ENCODE measurements at regions not wholly inside any gene's neighbourhood (a gene's known extent, or its start where the extent isn't known, plus 50 kb on each side); places are given as distances from the start of the nearest gene placed in this dataset.
A peak's percentile ranks its signal among the peaks of the same experiment; 100 is the strongest.

DNA sequence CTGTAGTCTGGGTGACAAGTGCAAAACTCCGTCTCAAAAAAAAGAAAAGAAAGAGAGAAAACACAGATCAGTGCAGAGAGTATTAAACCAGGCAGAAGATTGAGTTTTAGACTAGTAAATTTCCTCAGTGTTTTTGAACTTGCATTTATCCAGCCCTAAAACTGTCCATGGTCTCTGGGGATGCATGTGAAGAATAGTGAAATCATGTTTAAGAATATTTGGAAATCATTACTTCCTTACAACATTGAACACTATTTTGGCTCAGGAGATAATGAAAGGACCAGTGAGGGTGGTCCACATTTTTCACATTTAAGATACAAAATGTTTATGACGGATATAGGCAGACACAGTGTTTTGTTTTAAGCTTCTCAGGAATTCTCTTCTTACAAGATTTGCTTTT, 195.8 kb upstream of the RASGEF1B start:
- Histone ChIP-seq H3K27ac (ENCODE audit: low read length) (no peak overlapping the region), H3K27me3 (ENCODE audit: control insufficient read depth, insufficient read depth, low read length) (no peaks in the 10 kb centered on the region), H3K36me3 (ENCODE audit: control insufficient read depth, insufficient read depth, low read length) (no peaks in the 10 kb centered on the region), H3K4me1 (ENCODE audit: control insufficient read depth, insufficient read depth, low read length) (no peaks in the 10 kb centered on the region), H3K4me3 (ENCODE audit: low read length) (no peak overlapping the region), H3K9me3 (ENCODE audit: control insufficient read depth, low read depth, low read length) (no peaks in the 10 kb centered on the region)
- 100% methylated on average over 1 of the region's 2 CpGs for WGBS (ENCODE audit: insufficient coverage, low lambda C conversion rate)
- DNase-seq, result no peak

DNA sequence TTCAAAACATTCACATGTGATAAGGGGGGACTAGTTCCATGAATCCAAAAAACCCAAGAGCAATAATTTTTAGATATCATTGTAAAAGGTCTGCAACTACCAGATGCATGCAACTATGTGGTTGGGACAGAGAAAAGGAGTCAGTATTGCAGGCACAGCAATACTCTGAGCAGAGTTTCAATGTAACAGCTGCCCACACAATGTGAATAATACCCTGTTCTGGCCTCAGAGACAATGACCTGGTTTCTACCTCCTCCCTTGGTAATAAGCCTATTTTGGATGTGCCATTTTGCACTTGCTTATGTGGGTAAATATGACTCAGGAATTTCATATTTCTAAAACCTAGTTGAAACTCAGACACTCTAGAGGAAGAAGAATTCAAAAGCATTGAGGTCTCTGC, 194.8 kb upstream of the RASGEF1B start:
- Histone ChIP-seq H3K4me1 (ENCODE audit: control insufficient read depth, insufficient read depth, low read length) (no peaks in the 10 kb centered on the region), H3K27ac (ENCODE audit: low read length) (no peak overlapping the region), H3K4me3 (ENCODE audit: low read length) (no peak overlapping the region), H3K9me3 (ENCODE audit: control insufficient read depth, low read depth, low read length) (no peaks in the 10 kb centered on the region), H3K27me3 (ENCODE audit: control insufficient read depth, insufficient read depth, low read length) (no peaks in the 10 kb centered on the region), H3K36me3 (ENCODE audit: control insufficient read depth, insufficient read depth, low read length) (no peaks in the 10 kb centered on the region)
- DNase-seq, result no peak

DNA sequence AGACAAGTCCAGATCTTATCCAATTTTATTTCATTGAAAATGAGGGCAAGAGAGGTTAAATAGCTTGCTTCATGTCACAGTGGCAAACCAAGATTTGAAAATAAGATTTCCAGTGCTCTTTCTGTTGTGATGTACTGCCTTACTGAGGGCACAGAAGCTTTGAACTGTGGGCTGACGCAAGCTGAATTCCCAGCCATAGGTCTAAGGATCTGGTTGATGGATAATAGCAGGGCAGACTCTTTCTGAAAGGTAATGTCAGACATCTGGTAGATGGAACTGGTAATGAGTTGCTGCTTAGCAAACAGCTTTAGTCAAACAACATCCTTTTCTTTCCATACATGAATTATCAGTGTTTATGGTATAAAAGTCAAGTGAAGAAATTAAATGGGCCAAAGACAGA, 193.9 kb upstream of the RASGEF1B start:
- WGBS (ENCODE audit: insufficient coverage, low lambda C conversion rate), result no CpG with 5 or more reads among the region's 1 CpG
- H3K27ac ChIP-seq (ENCODE audit: low read length), result no peak overlapping the region

DNA sequence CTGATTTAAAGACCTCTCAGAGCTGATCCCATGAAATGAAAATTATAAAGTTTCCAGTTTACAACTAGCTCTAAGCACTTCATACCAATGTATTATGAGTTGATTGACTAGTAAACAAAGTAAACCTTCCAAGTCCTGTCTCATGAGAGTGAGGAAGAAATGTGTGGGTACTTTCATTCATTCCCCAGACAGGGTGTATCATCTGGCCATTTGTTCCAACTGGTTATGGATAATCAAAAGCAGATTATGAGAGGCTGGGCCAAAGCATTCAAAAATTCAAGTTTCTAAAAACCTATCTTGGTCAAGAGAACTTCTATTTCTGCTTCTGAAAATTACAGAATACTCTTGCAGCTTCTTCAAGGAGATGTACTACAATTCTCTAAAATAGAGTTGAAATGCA, 193.3 kb upstream of the RASGEF1B start:
- H3K36me3 ChIP-seq (ENCODE audit: control insufficient read depth, insufficient read depth, low read length), result no peaks in the 10 kb centered on the region
- no peak for DNase-seq
- H3K27ac ChIP-seq (ENCODE audit: low read length), result no peak overlapping the region
- no peak overlapping the region for H3K4me3 ChIP-seq (ENCODE audit: low read length)
- no peaks in the 10 kb centered on the region for H3K4me1 ChIP-seq (ENCODE audit: control insufficient read depth, insufficient read depth, low read length)
- H3K27me3 ChIP-seq (ENCODE audit: control insufficient read depth, insufficient read depth, low read length), result no peaks in the 10 kb centered on the region
- no peaks in the 10 kb centered on the region for H3K9me3 ChIP-seq (ENCODE audit: control insufficient read depth, low read depth, low read length)

More for the DNA sequence above, 193.9 kb upstream of the RASGEF1B start:
- no peak overlapping the region for H3K4me3 ChIP-seq (ENCODE audit: low read length)
- no peak for DNase-seq
- no peaks in the 10 kb centered on the region for H3K27me3 ChIP-seq (ENCODE audit: control insufficient read depth, insufficient read depth, low read length)
- no peaks in the 10 kb centered on the region for H3K4me1 ChIP-seq (ENCODE audit: control insufficient read depth, insufficient read depth, low read length)
- H3K36me3 ChIP-seq (ENCODE audit: control insufficient read depth, insufficient read depth, low read length), result no peaks in the 10 kb centered on the region
- no peaks in the 10 kb centered on the region for H3K9me3 ChIP-seq (ENCODE audit: control insufficient read depth, low read depth, low read length)

DNA sequence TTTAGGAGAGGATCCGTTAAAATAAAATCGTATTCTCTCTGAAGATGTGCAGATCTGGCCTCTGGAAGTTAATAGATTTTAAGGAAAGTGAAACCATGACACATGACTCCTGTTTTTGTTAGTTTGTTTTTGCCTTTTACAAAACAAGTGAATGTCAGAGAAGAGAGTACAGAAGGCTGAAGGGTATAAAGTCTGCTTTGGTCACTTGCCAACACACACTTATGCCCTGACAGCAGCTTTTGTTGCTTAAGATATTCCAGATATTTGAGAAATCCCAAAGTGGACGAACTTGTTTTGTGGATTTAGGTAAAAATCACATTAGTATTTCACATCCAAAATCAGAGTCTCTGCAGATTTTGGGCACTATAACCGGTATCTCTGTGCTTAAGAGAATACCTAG, 192.4 kb upstream of the RASGEF1B start:
- no peaks in the 10 kb centered on the region for H3K27me3 ChIP-seq (ENCODE audit: control insufficient read depth, insufficient read depth, low read length)
- WGBS (ENCODE audit: insufficient coverage, low lambda C conversion rate), result no CpG with 5 or more reads among the region's 4 CpGs
- DNase-seq, result no peak
- H3K9me3 ChIP-seq (ENCODE audit: control insufficient read depth, low read depth, low read length), result no peaks in the 10 kb centered on the region
- no peak overlapping the region for H3K27ac ChIP-seq (ENCODE audit: low read length)
- H3K4me1 ChIP-seq (ENCODE audit: control insufficient read depth, insufficient read depth, low read length), result no peaks in the 10 kb centered on the region
- no peak overlapping the region for H3K4me3 ChIP-seq (ENCODE audit: low read length)
- H3K36me3 ChIP-seq (ENCODE audit: control insufficient read depth, insufficient read depth, low read length), result no peaks in the 10 kb centered on the region

DNA sequence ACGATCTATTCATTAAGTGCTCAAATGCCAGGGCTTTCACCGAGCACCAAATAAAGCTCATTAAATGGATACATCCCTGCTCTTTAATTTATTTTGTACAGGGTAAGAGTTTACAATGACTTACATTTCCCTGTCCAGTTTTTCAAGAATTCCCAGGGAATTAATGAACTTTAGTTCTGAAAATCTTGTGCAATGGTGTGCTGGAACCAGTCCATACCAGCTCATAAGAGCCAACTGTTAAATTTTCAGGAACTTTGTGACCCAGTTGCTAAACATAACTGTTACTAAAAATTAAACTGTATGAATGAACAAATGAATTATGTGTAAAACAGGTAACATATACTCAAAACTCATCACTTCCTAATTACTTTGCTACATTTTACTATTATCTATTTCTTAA, 191.7 kb upstream of the RASGEF1B start:
- DNase-seq, result no peak
- H3K27ac ChIP-seq (ENCODE audit: low read length), result no peak overlapping the region
- H3K36me3 ChIP-seq (ENCODE audit: control insufficient read depth, insufficient read depth, low read length), result no peaks in the 10 kb centered on the region
- no peaks in the 10 kb centered on the region for H3K9me3 ChIP-seq (ENCODE audit: control insufficient read depth, low read depth, low read length)
- H3K4me3 ChIP-seq (ENCODE audit: low read length), result no peak overlapping the region
- H3K4me1 ChIP-seq (ENCODE audit: control insufficient read depth, insufficient read depth, low read length), result no peaks in the 10 kb centered on the region
- H3K27me3 ChIP-seq (ENCODE audit: control insufficient read depth, insufficient read depth, low read length), result no peaks in the 10 kb centered on the region
- WGBS (ENCODE audit: insufficient coverage, low lambda C conversion rate), result no CpG with 5 or more reads among the region's 2 CpGs

DNA sequence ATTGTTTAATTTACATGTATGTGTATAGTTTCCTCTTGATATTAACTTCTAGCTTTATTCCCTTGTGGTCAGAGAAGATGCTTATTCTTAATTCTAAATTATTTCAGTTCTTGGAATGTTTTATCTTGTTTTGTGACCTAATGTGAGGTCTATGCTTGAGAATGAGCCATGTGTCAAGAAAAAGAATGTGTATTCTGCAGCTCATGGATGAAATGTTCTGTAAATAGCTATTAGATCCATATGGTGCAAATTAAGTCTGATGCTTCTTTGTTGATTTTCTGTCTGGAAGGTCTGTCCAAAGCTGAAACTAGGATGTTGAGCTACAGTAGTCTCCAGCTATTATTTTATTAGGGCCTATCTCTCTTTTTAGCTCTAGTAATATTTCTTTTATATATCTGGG, 187.3 kb upstream of the RASGEF1B start:
- H3K9me3 ChIP-seq (ENCODE audit: control insufficient read depth, low read depth, low read length), result no peaks in the 10 kb centered on the region
- H3K27ac ChIP-seq (ENCODE audit: low read length), result no peak overlapping the region

DNA sequence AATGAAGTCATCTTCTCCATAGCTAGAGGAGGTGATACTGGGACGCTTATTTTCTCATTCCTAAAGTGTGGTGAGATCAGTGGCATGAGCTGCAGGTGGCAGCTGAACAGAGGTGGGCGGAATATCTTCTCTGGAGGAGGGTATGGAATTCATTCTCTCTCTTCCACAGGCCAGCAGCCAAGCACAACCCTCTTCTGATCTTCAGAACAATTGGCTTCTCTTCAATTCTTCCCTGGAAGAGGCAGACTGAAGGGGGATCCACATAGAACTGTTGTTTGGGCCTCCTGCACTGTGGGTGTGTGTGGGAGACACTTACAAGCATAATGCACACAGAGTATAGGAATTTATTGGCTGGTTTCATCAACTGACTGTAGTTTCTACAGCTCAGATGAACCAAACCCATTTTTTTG, 180.4 kb upstream of the RASGEF1B start:
- H3K27ac ChIP-seq (ENCODE audit: low read length), result peak overlapping the region; percentile 52
- H3K36me3 ChIP-seq (ENCODE audit: control insufficient read depth, insufficient read depth, low read length), result no peaks in the 10 kb centered on the region
- no peak for DNase-seq
- H3K27me3 ChIP-seq (ENCODE audit: control insufficient read depth, insufficient read depth, low read length), result no peaks in the 10 kb centered on the region
- WGBS (ENCODE audit: insufficient coverage, low lambda C conversion rate), result no CpG with 5 or more reads among the region's 2 CpGs
- peaks cover 3% of the 10 kb centered on the region for H3K4me1 ChIP-seq (ENCODE audit: control insufficient read depth, insufficient read depth, low read length)
- no peak overlapping the region for H3K4me3 ChIP-seq (ENCODE audit: low read length)
- H3K9me3 ChIP-seq (ENCODE audit: control insufficient read depth, low read depth, low read length), result no peaks in the 10 kb centered on the region

More for the DNA sequence above, 187.3 kb upstream of the RASGEF1B start:
- DNase-seq, result no peak
- H3K36me3 ChIP-seq (ENCODE audit: control insufficient read depth, insufficient read depth, low read length), result no peaks in the 10 kb centered on the region
- no peaks in the 10 kb centered on the region for H3K27me3 ChIP-seq (ENCODE audit: control insufficient read depth, insufficient read depth, low read length)
- H3K4me3 ChIP-seq (ENCODE audit: low read length), result no peak overlapping the region
- no peaks in the 10 kb centered on the region for H3K4me1 ChIP-seq (ENCODE audit: control insufficient read depth, insufficient read depth, low read length)

DNA sequence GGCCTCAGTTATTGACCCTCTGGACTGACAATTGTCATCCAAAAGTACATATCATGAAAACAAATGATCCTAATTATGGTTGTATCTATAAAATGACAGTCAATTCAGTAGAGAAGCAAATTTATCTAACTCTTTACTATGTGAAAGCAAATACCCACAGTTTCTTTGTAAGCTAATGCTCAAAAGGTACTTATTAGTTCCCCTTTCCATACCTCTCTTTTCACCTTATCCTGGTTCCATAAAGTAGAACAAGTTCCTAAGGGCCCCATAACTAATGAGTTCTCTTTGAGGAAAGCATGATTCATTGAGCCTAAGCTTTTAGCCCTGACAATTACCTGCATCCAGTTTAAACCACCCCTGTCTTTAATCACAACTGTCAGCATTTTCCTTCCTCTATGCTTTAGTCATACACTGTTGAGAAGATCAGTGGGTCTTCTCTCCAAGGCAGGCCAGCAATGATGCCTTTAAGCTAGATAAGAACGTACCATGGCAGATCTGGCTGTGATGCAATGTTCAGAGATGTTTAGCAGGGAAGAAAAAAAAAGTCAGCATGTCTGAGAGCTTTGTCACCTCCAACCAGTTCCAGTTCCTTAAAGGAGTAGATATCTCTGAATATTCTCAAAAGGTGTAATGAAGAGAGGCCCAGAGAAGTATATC, 179.7 kb upstream of the RASGEF1B start:
- H3K4me3 ChIP-seq (ENCODE audit: low read length), result no peak overlapping the region
- H3K27me3 ChIP-seq (ENCODE audit: control insufficient read depth, insufficient read depth, low read length), result no peaks in the 10 kb centered on the region
- peak; percentile 46 to 79 for DNase-seq
- H3K9me3 ChIP-seq (ENCODE audit: control insufficient read depth, low read depth, low read length), result no peaks in the 10 kb centered on the region
- 60% methylated on average over 1 of the region's 1 CpG for WGBS (ENCODE audit: insufficient coverage, low lambda C conversion rate)
- peak overlapping the region; percentile 52 for H3K27ac ChIP-seq (ENCODE audit: low read length)
- peaks cover 3% of the 10 kb centered on the region for H3K4me1 ChIP-seq (ENCODE audit: control insufficient read depth, insufficient read depth, low read length)
- no peaks in the 10 kb centered on the region for H3K36me3 ChIP-seq (ENCODE audit: control insufficient read depth, insufficient read depth, low read length)

DNA sequence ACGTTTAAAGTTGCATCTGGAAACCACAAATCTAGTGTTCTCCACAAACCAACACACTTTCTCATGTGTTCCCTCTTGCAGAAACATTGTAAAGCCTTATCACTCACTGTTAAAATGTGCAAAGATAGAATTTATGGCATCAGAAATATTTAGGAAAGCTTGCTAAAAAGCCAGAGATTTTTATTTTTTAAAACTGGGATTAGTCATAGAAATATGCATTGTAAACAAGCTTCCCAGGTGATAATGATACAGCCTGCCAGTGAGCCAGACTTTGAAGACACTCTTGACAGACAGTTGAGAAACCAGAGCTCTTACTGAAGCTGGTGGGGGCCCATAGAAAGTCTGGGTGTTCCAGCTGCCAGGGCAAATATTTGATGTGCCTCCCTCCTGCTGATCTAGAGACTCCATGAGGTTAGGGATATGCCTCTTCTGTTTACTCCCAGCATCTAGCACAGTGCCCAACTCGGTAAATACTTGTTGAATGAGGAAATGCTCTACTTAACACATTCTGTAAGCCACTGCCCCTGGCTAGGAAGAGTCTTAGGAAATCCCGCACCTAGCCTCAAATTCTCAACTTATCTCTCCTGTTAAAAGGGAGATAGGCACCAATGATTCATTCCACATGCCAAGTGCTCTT, 179.0 kb upstream of the RASGEF1B start:
- H3K27ac ChIP-seq (ENCODE audit: low read length), result peak overlapping the region; percentile 52
- H3K9me3 ChIP-seq (ENCODE audit: control insufficient read depth, low read depth, low read length), result no peaks in the 10 kb centered on the region
- no peaks in the 10 kb centered on the region for H3K27me3 ChIP-seq (ENCODE audit: control insufficient read depth, insufficient read depth, low read length)
- no peaks in the 10 kb centered on the region for H3K36me3 ChIP-seq (ENCODE audit: control insufficient read depth, insufficient read depth, low read length)
- H3K4me1 ChIP-seq (ENCODE audit: control insufficient read depth, insufficient read depth, low read length), result peaks cover 3% of the 10 kb centered on the region
- 86% methylated on average over 1 of the region's 3 CpGs for WGBS (ENCODE audit: insufficient coverage, low lambda C conversion rate)
- DNase-seq, result peak; percentile 8 to 62
- no peak overlapping the region for H3K4me3 ChIP-seq (ENCODE audit: low read length)

DNA sequence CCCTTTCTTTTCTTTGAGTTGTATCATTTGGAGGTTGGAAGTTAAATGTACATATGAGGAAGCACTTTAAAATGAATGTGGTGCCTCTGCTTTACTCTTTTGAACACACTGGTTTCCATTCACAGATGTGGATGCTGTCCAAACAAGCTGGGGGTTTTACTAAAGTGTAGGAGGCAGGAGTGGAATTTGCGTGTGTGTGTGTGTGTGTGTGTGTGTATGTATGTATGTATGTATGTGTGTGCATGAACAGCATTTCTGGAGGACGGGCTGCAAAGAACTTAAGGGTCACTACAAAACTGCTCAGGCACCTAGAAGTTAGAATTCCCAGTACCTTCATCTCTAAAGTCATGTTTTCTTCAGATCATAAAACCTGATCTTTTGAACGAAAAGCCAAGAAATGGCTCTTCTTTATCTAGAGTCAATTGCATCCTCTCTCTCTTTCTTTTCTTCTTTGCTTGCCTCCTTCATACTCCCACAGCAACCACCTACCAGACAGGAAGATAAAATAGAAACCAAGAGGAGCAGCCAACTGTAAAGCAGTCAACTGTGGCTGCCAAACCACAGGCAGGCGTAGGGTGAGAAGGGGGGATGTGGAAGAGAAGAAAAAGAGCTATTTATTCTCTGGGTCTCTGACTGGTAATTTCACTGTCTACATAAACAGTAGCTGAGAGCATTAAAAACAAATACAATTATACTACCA, 177.0 kb upstream of the RASGEF1B start:
- no peaks in the 10 kb centered on the region for H3K27me3 ChIP-seq (ENCODE audit: control insufficient read depth, insufficient read depth, low read length)
- no peak overlapping the region for H3K27ac ChIP-seq (ENCODE audit: low read length)
- no peaks in the 10 kb centered on the region for H3K36me3 ChIP-seq (ENCODE audit: control insufficient read depth, insufficient read depth, low read length)
- H3K9me3 ChIP-seq (ENCODE audit: control insufficient read depth, low read depth, low read length), result no peaks in the 10 kb centered on the region
- H3K4me3 ChIP-seq (ENCODE audit: low read length), result no peak overlapping the region
- DNase-seq, result no peak
- peaks cover 3% of the 10 kb centered on the region for H3K4me1 ChIP-seq (ENCODE audit: control insufficient read depth, insufficient read depth, low read length)
- 77% methylated on average over 1 of the region's 4 CpGs for WGBS (ENCODE audit: insufficient coverage, low lambda C conversion rate)
